B cell (primary cell): ENCODE measurements at regions not wholly inside any gene's neighbourhood (a gene's known extent, or its start where the extent isn't known, plus 50 kb on each side); places are given as distances from the start of the nearest gene placed in this dataset.

Source experiments
- ATAC-seq: fragments of 200-7000 bp; cut with Tn5 transposase; one replicate; pipeline ENCODE4 v1.10.0; 2021; ENCODE audit warnings: low read depth, mild to moderate bottlenecking, moderate number of reproducible peaks, moderate library complexity
- CTCF ChIA-PET: fragments of 350-600 bp; sonication (Branson Sonifier 250); formaldehyde crosslinking; loops from one replicate; lab custom pipeline; 2021; ENCODE audit warnings: antibody characterized with exemption, inconsistent platforms; lab: Charles Lee
- POLR2A ChIA-PET: fragments of 350-600 bp; sonication (Branson Sonifier 250); formaldehyde crosslinking; loops from one replicate; lab custom pipeline; 2021; ENCODE audit warnings: antibody characterized with exemption; lab: Charles Lee
- DNase-seq: peaks from one replicate; pipeline ENCODE4 v3.0.0; 2013
- H2AFZ ChIP-seq: 2 replicates; pipeline ENCODE4 v1.6.1; 2012; ENCODE audit warnings: mild to moderate bottlenecking, low read depth, low read length; ENCODE audit not compliant: insufficient read depth, poor library complexity, severe bottlenecking
- H3K27ac ChIP-seq, 2 donors: 1 replicate in 1 of 2; 2 replicates in 1 of 2; pipeline ENCODE4 v1.5.1; 2012 to 2013; ENCODE audit warnings: low read length in 2 of 2, mild to moderate bottlenecking in 2 of 2, moderate library complexity in 1 of 2
- H3K27me3 ChIP-seq, 4 experiments: fragments of 200-600 bp in 1 of 4; sonication (generic) in 1 of 4; replicated peaks in 1 of 4; 1 replicate in 2 of 4; 2 replicates in 2 of 4; pipeline versions ENCODE4 v1.6.1 to v1.7.0; 2013 to 2016; ENCODE audit warnings: low read length in 3 of 4, mild to moderate bottlenecking in 2 of 4, mixed read lengths in 1 of 4, moderate library complexity in 1 of 4; ENCODE audit not compliant: insufficient read depth in 4 of 4, control insufficient read depth in 3 of 4; ENCODE audit errors: control extremely low read depth in 1 of 4
- H3K36me3 ChIP-seq, 2 experiments: replicated peaks in 1 of 2; 1 replicate in 1 of 2; 2 replicates in 1 of 2; pipeline versions ENCODE4 v1.6.1 to v1.7.1; 2013; ENCODE audit warnings: low read length in 1 of 2; ENCODE audit not compliant: insufficient read depth in 2 of 2, control insufficient read depth in 1 of 2; ENCODE audit errors: control extremely low read depth in 1 of 2, extremely low read depth in 1 of 2
- H3K4me1 ChIP-seq, 2 donors: fragments of 200-600 bp in 1 of 2; sonication (generic) in 1 of 2; 1 replicate in 1 of 2; 2 replicates in 1 of 2; pipeline versions ENCODE4 v1.5.1 to v1.6.1; 2013 to 2017; ENCODE audit warnings: low read length in 2 of 2; ENCODE audit not compliant: control insufficient read depth in 2 of 2, insufficient read depth in 2 of 2
- H3K4me2 ChIP-seq: replicated peaks from 2 replicates; pipeline ENCODE3; 2012; ENCODE audit warnings: mild to moderate bottlenecking, low read depth, low read length; ENCODE audit not compliant: poor library complexity, severe bottlenecking
- H3K4me3 ChIP-seq, 5 experiments: fragments of 200-600 bp in 1 of 5; sonication (generic) in 1 of 5; 1 replicate in 3 of 5; 2 replicates in 2 of 5; pipeline versions ENCODE4 v1.5.1 to v1.7.0; 2011 to 2016; ENCODE audit warnings: low read length in 4 of 5, mild to moderate bottlenecking in 4 of 5, low read depth in 2 of 5, control low read depth in 1 of 5, moderate library complexity in 1 of 5; ENCODE audit not compliant: insufficient read depth in 1 of 5; ENCODE audit errors: control extremely low read depth in 1 of 5, extremely low read depth in 1 of 5
- H3K79me2 ChIP-seq: fragments of 200-600 bp; sonication (generic); one replicate; pipeline ENCODE4 v1.6.0; 2016; ENCODE audit warnings: low read length; ENCODE audit not compliant: control insufficient read depth, insufficient read depth
- H3K9ac ChIP-seq: fragments of 200-600 bp; sonication (generic); 2 replicates; pipeline ENCODE4 v1.6.1; 2017; ENCODE audit warnings: mild to moderate bottlenecking, low read length, moderate library complexity
- H3K9me3 ChIP-seq, 3 donors: one replicate each; pipeline versions ENCODE4 v1.6.1 to v1.7.1; 2013; ENCODE audit warnings: low read length in 2 of 3; ENCODE audit not compliant: control insufficient read depth in 2 of 3, insufficient read depth in 1 of 3; ENCODE audit errors: control extremely low read depth in 1 of 3
- H4K20me1 ChIP-seq: 2 replicates; pipeline ENCODE4 v1.6.0; 2012; ENCODE audit warnings: mild to moderate bottlenecking, low read length; ENCODE audit not compliant: insufficient read depth, control insufficient read depth, poor library complexity, severe bottlenecking
- H3K27ac Mint-ChIP-seq: one replicate; pipeline ENCODE4 v1.8.0; 2021; ENCODE audit warnings: mixed read lengths
- H3K27me3 Mint-ChIP-seq: one replicate; pipeline ENCODE4 v1.8.0; 2021; ENCODE audit warnings: mixed read lengths
- H3K4me1 Mint-ChIP-seq: one replicate; pipeline ENCODE4 v1.8.0; 2021; ENCODE audit warnings: mixed read lengths
- H3K4me3 Mint-ChIP-seq: one replicate; pipeline ENCODE4 v1.8.0; 2021; ENCODE audit warnings: mixed read lengths
- H3K9me3 Mint-ChIP-seq: one replicate; pipeline ENCODE4 v1.8.0; 2022; ENCODE audit warnings: mixed read lengths; ENCODE audit not compliant: insufficient read depth
- CTCF ChIP-seq: fragments of 200-600 bp; IDR thresholded peaks from one replicate; pipeline ENCODE4 v1.8.0; 2022; ENCODE audit warnings: antibody characterized with exemption, mild to moderate bottlenecking
- EZH2 ChIP-seq: IDR thresholded peaks from 2 replicates; pipeline ENCODE4 v1.6.1; 2012; ENCODE audit warnings: borderline replicate concordance, low read depth, mild to moderate bottlenecking, moderate library complexity, low read length; ENCODE audit not compliant: insufficient read depth, poor library complexity, severe bottlenecking
- WGBS: methylation state at CpG from one replicate; pipeline ENCODE4 v1.1.5; 2013; ENCODE audit warnings: missing lambda C conversion rate; ENCODE audit not compliant: insufficient coverage; 5-methylcytosine and 5-hydroxymethylcytosine counted together
- intact Hi-C: fragments of 100-400 bp; cut with micrococcal nuclease; formaldehyde crosslinking; loops from one replicate; pipeline ENCODE4 v1.10.0; 2022

GRCh38 chr17:72233986-72234385, 113.2 kb downstream of the SOX9 start:
- no peak overlapping the region for H3K4me3 ChIP-seq
- H3K4me1 ChIP-seq: no peaks in the 10 kb centered on the region
- no CpG with 5 or more reads among the region's 3 CpGs for WGBS
- peaks cover 4% of the 10 kb centered on the region for H3K27me3 Mint-ChIP-seq
- H3K27ac Mint-ChIP-seq: no peak overlapping the region
- H2AFZ ChIP-seq: no peak overlapping the region
- ATAC-seq: no peak
- H3K4me3 Mint-ChIP-seq: no peak overlapping the region
- no peak overlapping the region for H3K4me2 ChIP-seq
- intact Hi-C loops: no loop called here
- no peak overlapping the region for H3K9ac ChIP-seq
- H3K36me3 ChIP-seq: no peaks in the 10 kb centered on the region
- no peaks in the 10 kb centered on the region for H3K4me1 Mint-ChIP-seq
- H3K9me3 Mint-ChIP-seq: peaks cover 3% of the 10 kb centered on the region
- TF ChIP-seq CTCF (no peak), EZH2 (no peak)
- H3K27me3 ChIP-seq: no peaks in the 10 kb centered on the region
- ChIA-PET POLR2A (no interaction called here), CTCF (no interaction called here)
- no peak overlapping the region for H3K27ac ChIP-seq
- DNase-seq: no peak
- H3K9me3 ChIP-seq: peaks cover 0 to 4% (median 0%) of the 10 kb centered on the region in 3 donors
- no peaks in the 10 kb centered on the region for H3K79me2 ChIP-seq
- no peaks in the 10 kb centered on the region for H4K20me1 ChIP-seq

- WGBS: 80% methylated on average over 1 of the region's 5 CpGs
- H3K4me3 ChIP-seq: no peak overlapping the region
- no peak overlapping the region for H3K4me2 ChIP-seq
- ATAC-seq (no peak), DNase-seq (no peak)
- TF ChIP-seq CTCF (no peak), EZH2 (no peak)
- no peaks in the 10 kb centered on the region for H3K36me3 ChIP-seq
- no peaks in the 10 kb centered on the region for H4K20me1 ChIP-seq
- H3K27ac Mint-ChIP-seq: no peak overlapping the region
- H3K79me2 ChIP-seq: no peaks in the 10 kb centered on the region
- H2AFZ ChIP-seq: no peak overlapping the region
- H3K4me1 ChIP-seq: no peaks in the 10 kb centered on the region
- H3K4me3 Mint-ChIP-seq: no peak overlapping the region
- H3K9me3 ChIP-seq: peaks cover 0 to 7% (median 0%) of the 10 kb centered on the region in 3 donors
- peaks cover 4% of the 10 kb centered on the region for H3K27me3 Mint-ChIP-seq
- ChIA-PET POLR2A (no interaction called here), CTCF (no interaction called here)
- peaks cover 6% of the 10 kb centered on the region for H3K9me3 Mint-ChIP-seq
- no peaks in the 10 kb centered on the region for H3K27me3 ChIP-seq
- no peak overlapping the region for H3K9ac ChIP-seq
- H3K27ac ChIP-seq: no peak overlapping the region
- intact Hi-C loops: no loop called here
- H3K4me1 Mint-ChIP-seq: no peaks in the 10 kb centered on the region
These were observed 114.2 kb downstream of the SOX9 start for GRCh38 chr17:72234985-72235384.
